Peyer's patch (tissue), 4 donors: ENCODE measurements at regions not wholly inside any gene's neighbourhood (a gene's known extent, or its start where the extent isn't known, plus 50 kb on each side); places are given as distances from the start of the nearest gene placed in this dataset.

Source experiments
- POLR2A ChIP-seq, 2 donors: fragments of 450-650 bp; IDR thresholded peaks; one replicate each; pipeline ENCODE4 v1.5.1; 2017; ENCODE audit warnings: antibody characterized with exemption in 2 of 2, mild to moderate bottlenecking in 2 of 2, moderate library complexity in 2 of 2
- TF ChIP-seq, protein P1 (sequence below), 6 experiments: fragments of 450-650 bp in 4 of 6; fragments of 200-600 bp in 2 of 6; sonication (generic) in 1 of 6; IDR thresholded peaks; one replicate each; pipeline ENCODE4 v1.5.1; 2017 to 2019; ENCODE audit warnings: antibody characterized with exemption in 6 of 6, mild to moderate bottlenecking in 3 of 6, moderate library complexity in 1 of 6

DNA sequence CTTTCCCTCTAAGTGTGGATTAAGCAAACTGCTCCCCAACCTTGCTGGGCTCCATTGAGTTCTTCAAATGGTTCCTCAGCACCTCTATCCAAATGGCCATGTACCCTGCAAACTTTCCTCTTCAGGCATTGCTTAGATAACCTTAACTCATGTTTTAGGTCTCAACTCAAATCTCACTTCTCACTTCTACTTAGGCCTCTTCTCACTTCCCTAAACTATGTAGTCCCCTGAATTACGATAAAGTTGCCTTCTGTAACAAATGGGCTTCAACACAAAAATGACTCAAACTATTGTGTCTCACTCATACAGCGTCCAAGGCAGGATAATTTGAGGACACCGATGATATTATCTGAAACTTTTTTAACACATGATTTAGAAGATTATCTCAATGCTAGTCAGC is 62.4 kb upstream of the STAC start:
- TF ChIP-seq, protein P1, sequence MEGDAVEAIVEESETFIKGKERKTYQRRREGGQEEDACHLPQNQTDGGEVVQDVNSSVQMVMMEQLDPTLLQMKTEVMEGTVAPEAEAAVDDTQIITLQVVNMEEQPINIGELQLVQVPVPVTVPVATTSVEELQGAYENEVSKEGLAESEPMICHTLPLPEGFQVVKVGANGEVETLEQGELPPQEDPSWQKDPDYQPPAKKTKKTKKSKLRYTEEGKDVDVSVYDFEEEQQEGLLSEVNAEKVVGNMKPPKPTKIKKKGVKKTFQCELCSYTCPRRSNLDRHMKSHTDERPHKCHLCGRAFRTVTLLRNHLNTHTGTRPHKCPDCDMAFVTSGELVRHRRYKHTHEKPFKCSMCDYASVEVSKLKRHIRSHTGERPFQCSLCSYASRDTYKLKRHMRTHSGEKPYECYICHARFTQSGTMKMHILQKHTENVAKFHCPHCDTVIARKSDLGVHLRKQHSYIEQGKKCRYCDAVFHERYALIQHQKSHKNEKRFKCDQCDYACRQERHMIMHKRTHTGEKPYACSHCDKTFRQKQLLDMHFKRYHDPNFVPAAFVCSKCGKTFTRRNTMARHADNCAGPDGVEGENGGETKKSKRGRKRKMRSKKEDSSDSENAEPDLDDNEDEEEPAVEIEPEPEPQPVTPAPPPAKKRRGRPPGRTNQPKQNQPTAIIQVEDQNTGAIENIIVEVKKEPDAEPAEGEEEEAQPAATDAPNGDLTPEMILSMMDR (IDR thresholded peaks at IDR 0.05) = no peak
- no peak for TF ChIP-seq POLR2A (IDR thresholded peaks at IDR 0.05)
